WTC11 (cell line): ENCODE measurements at regions not wholly inside any gene's neighbourhood (a gene's known extent, or its start where the extent isn't known, plus 50 kb on each side); places are given as distances from the start of the nearest gene placed in this dataset.

ENCODE experiments used
- ATF3 ChIP-seq: sonication (generic); formaldehyde crosslinking; conservative IDR thresholded peaks from 2 replicates; pipeline ENCODE4 v1.8.1; 2022; ENCODE audit warnings: mild to moderate bottlenecking, missing genetic modification reagents
- CTCF ChIP-seq: fragments of 200-600 bp; IDR thresholded peaks from 2 replicates; pipeline ENCODE4 v1.8.0; 2022; ENCODE audit warnings: antibody characterized with exemption
- E2F1 ChIP-seq: sonication (generic); formaldehyde crosslinking; IDR thresholded peaks from 2 replicates; pipeline ENCODE4 v1.8.0; 2022; ENCODE audit warnings: mild to moderate bottlenecking, missing genetic modification reagents
- E2F5 ChIP-seq: sonication (generic); formaldehyde crosslinking; IDR thresholded peaks from 2 replicates; pipeline ENCODE4 v1.8.1; 2022; ENCODE audit warnings: mild to moderate bottlenecking, moderate library complexity, missing genetic modification reagents
- FOXJ3 ChIP-seq: sonication (generic); formaldehyde crosslinking; IDR thresholded peaks from 2 replicates; pipeline ENCODE4 v1.9.0; 2021; ENCODE audit warnings: missing genetic modification reagents, mild to moderate bottlenecking, borderline replicate concordance
- HMGXB4 ChIP-seq: sonication (generic); formaldehyde crosslinking; IDR thresholded peaks from 2 replicates; pipeline ENCODE4 v1.8.1; 2023; ENCODE audit warnings: mild to moderate bottlenecking, moderate library complexity, missing genetic modification reagents
- USF1 ChIP-seq: sonication (generic); formaldehyde crosslinking; IDR thresholded peaks from 2 replicates; pipeline ENCODE4 v1.8.0; 2022; ENCODE audit warnings: mild to moderate bottlenecking, missing genetic modification reagents
- USF2 ChIP-seq: sonication (generic); formaldehyde crosslinking; IDR thresholded peaks from 2 replicates; pipeline ENCODE4 v1.8.1; 2023; ENCODE audit warnings: mild to moderate bottlenecking, missing genetic modification reagents, moderate library complexity

- no peak for TF ChIP-seq CTCF
- TF ChIP-seq USF2 (CRISPR knock-in tag), result no peak
- no peak for TF ChIP-seq E2F5
- TF ChIP-seq E2F1 (CRISPR knock-in tag), result no peak
- no peak for TF ChIP-seq HMGXB4 (CRISPR knock-in tag)
- TF ChIP-seq USF1 (CRISPR knock-in tag), result no peak
- TF ChIP-seq FOXJ3 (CRISPR knock-in tag), result no peak
- TF ChIP-seq ATF3 (CRISPR knock-in tag), result no peak
These were observed 107.9 kb upstream of the PLEKHA5 start for GRCh38 chr12:19021646-19022045.
